T-cell (primary cell): ENCODE measurements at regions not wholly inside any gene's neighbourhood (a gene's known extent, or its start where the extent isn't known, plus 50 kb on each side); places are given as distances from the start of the nearest gene placed in this dataset.

Experiments
- ATAC-seq, 4 experiments: fragments of 200-7000 bp in 3 of 4; fragments of 150-1000 bp in 1 of 4; cut with Tn5 transposase; replicated peaks in 1 of 4; 1 replicate in 3 of 4; 2 replicates in 1 of 4; pipeline ENCODE4 v1.10.0; 2021; ENCODE audit warnings: moderate library complexity in 3 of 4, mild to moderate bottlenecking in 2 of 4, moderate number of reproducible peaks in 1 of 4
- CTCF ChIA-PET, 2 donors: fragments of 300-600 bp; sonication (Branson Sonifier 250); formaldehyde crosslinking; loops; one replicate each; lab custom pipeline; 2022; ENCODE audit warnings: antibody characterized with exemption in 2 of 2; lab: Charles Lee
- POLR2A ChIA-PET, 2 donors: fragments of 300-600 bp; sonication (Branson Sonifier 250); formaldehyde crosslinking; loops; one replicate each; lab custom pipeline; 2022; ENCODE audit warnings: antibody characterized with exemption in 2 of 2; lab: Charles Lee
- DNase-seq, 35 experiments: peaks; one replicate each; pipeline versions ENCODE4 v3.0.0 to v3.0.0-alpha.2; 2013 to 2023
- H3K27ac ChIP-seq: one replicate; pipeline ENCODE4 v1.5.1; 2013; ENCODE audit warnings: low read length
- H3K27me3 ChIP-seq, 2 experiments: replicated peaks in 1 of 2; 1 replicate in 1 of 2; 2 replicates in 1 of 2; pipeline versions ENCODE4 v1.6.1 to v1.7.0; 2013; ENCODE audit warnings: low read length in 1 of 2, mixed read lengths in 1 of 2; ENCODE audit not compliant: control insufficient read depth in 2 of 2, insufficient read depth in 2 of 2; ENCODE audit errors: extremely low read depth in 1 of 2
- H3K36me3 ChIP-seq, 2 donors: 1 replicate in 1 of 2; 2 replicates in 1 of 2; pipeline versions ENCODE4 v1.6.1 to v1.7.0; 2013; ENCODE audit warnings: low read length in 1 of 2; ENCODE audit not compliant: control insufficient read depth in 2 of 2, insufficient read depth in 1 of 2; ENCODE audit errors: extremely low read depth in 1 of 2
- H3K4me1 ChIP-seq, 2 experiments: 1 replicate in 1 of 2; 2 replicates in 1 of 2; pipeline versions ENCODE4 v1.6.1 to v1.7.0; 2013; ENCODE audit warnings: low read length in 2 of 2, mixed read lengths in 1 of 2; ENCODE audit not compliant: insufficient read depth in 2 of 2, control insufficient read depth in 1 of 2; ENCODE audit errors: extremely low read depth in 1 of 2
- H3K4me3 ChIP-seq, 2 donors: 1 replicate in 1 of 2; 2 replicates in 1 of 2; pipeline versions ENCODE4 v1.5.1 to v1.7.0; 2013; ENCODE audit warnings: mild to moderate bottlenecking in 2 of 2, low read length in 1 of 2, moderate library complexity in 1 of 2; ENCODE audit not compliant: control insufficient read depth in 1 of 2; ENCODE audit errors: extremely low read depth in 1 of 2
- H3K9me3 ChIP-seq: 2 replicates; pipeline ENCODE4 v1.7.0; 2013
- H3K27ac Mint-ChIP-seq, 2 donors: one replicate each; pipeline ENCODE4 v1.8.0; 2020 to 2021; ENCODE audit warnings: mild to moderate bottlenecking in 2 of 2, mixed read lengths in 2 of 2
- H3K27me3 Mint-ChIP-seq, 2 donors: one replicate each; pipeline ENCODE4 v1.8.0; 2021 to 2022; ENCODE audit warnings: mixed read lengths in 2 of 2
- H3K36me3 Mint-ChIP-seq: one replicate; pipeline ENCODE4 v1.8.0; 2021; ENCODE audit warnings: mixed read lengths
- H3K4me1 Mint-ChIP-seq, 3 donors: one replicate each; pipeline ENCODE4 v1.8.0; 2020 to 2022; ENCODE audit warnings: mixed read lengths in 3 of 3, mild to moderate bottlenecking in 1 of 3
- H3K4me3 Mint-ChIP-seq, 3 donors: one replicate each; pipeline ENCODE4 v1.8.0; 2020 to 2022; ENCODE audit warnings: mild to moderate bottlenecking in 3 of 3, mixed read lengths in 3 of 3, moderate library complexity in 3 of 3
- H3K9me3 Mint-ChIP-seq, 3 donors: one replicate each; pipeline ENCODE4 v1.8.0; 2020 to 2022; ENCODE audit warnings: mixed read lengths in 3 of 3
- WGBS: methylation state at CpG from one replicate; pipeline ENCODE4 v1.1.5; 2013; ENCODE audit warnings: missing lambda C conversion rate; ENCODE audit not compliant: insufficient coverage; 5-methylcytosine and 5-hydroxymethylcytosine counted together

- Mint-ChIP-seq H3K9me3 (no peaks in the 10 kb centered on the region), H3K27ac (no peak overlapping the region), H3K27me3 (peaks cover 5 to 20% of the 10 kb centered on the region in 2 donors), H3K36me3 (no peaks in the 10 kb centered on the region), H3K4me3 (no peak overlapping the region), H3K4me1 (no peaks in the 10 kb centered on the region)
- Histone ChIP-seq H3K4me3 (no peak overlapping the region), H3K27ac (no peak overlapping the region), H3K4me1 (no peaks in the 10 kb centered on the region), H3K9me3 (no peaks in the 10 kb centered on the region), H3K36me3 (no peaks in the 10 kb centered on the region), H3K27me3 (no peaks in the 10 kb centered on the region)
- CTCF ChIA-PET, result no interaction called here
- ATAC-seq (no peak), DNase-seq (no peak)
- 96% methylated on average over 3 of the region's 4 CpGs for WGBS
- POLR2A ChIA-PET, result no interaction called here
These were observed 268.2 kb upstream of the FOXD3 start for GRCh38 chr1:63054184-63054583.

- H3K4me3 Mint-ChIP-seq, result no peak overlapping the region
- no peaks in the 10 kb centered on the region for H3K27me3 ChIP-seq
- no peaks in the 10 kb centered on the region for H3K36me3 Mint-ChIP-seq
- no peaks in the 10 kb centered on the region for H3K9me3 ChIP-seq
- ChIA-PET POLR2A (no interaction called here), CTCF (no interaction called here)
- ATAC-seq (no peak), DNase-seq (no peak)
- H3K4me1 ChIP-seq, result no peaks in the 10 kb centered on the region
- H3K27ac ChIP-seq, result no peak overlapping the region
- H3K36me3 ChIP-seq, result no peaks in the 10 kb centered on the region
- H3K9me3 Mint-ChIP-seq, result no peaks in the 10 kb centered on the region
- H3K4me1 Mint-ChIP-seq, result no peaks in the 10 kb centered on the region
- H3K27ac Mint-ChIP-seq, result no peak overlapping the region
- no peak overlapping the region for H3K4me3 ChIP-seq
- no peaks in the 10 kb centered on the region for H3K27me3 Mint-ChIP-seq
- WGBS, result 36% methylated on average over 1 of the region's 3 CpGs
These were observed 259.0 kb upstream of the FOXD3 start for GRCh38 chr1:63063367-63063766.

GRCh38 chr1:63064135-63064534, 258.2 kb upstream of the FOXD3 start:
- no peaks in the 10 kb centered on the region for H3K36me3 Mint-ChIP-seq
- 76% methylated on average over 4 of the region's 4 CpGs for WGBS

GRCh38 chr1:63068626-63069025, 253.7 kb upstream of the FOXD3 start:
- no peak for DNase-seq
- H3K36me3 Mint-ChIP-seq, result no peaks in the 10 kb centered on the region
- Histone ChIP-seq H3K27ac (no peak overlapping the region), H3K36me3 (no peaks in the 10 kb centered on the region), H3K4me1 (no peaks in the 10 kb centered on the region), H3K27me3 (peaks cover 2 to 9% of the 10 kb centered on the region in 2 experiments), H3K9me3 (no peaks in the 10 kb centered on the region), H3K4me3 (no peak overlapping the region)
- no peak for ATAC-seq
- no peak overlapping the region for H3K4me3 Mint-ChIP-seq
- no peaks in the 10 kb centered on the region for H3K9me3 Mint-ChIP-seq
- ChIA-PET POLR2A (no interaction called here), CTCF (no interaction called here)
- WGBS, result 72% methylated on average over 3 of the region's 7 CpGs
- peaks cover 24 to 25% of the 10 kb centered on the region in 2 donors for H3K27me3 Mint-ChIP-seq
- no peaks in the 10 kb centered on the region for H3K4me1 Mint-ChIP-seq
- H3K27ac Mint-ChIP-seq, result no peak overlapping the region

More at GRCh38 chr1:63064135-63064534, 258.2 kb upstream of the FOXD3 start:
- ChIA-PET POLR2A (no interaction called here), CTCF (no interaction called here)
- Histone ChIP-seq H3K27me3 (no peaks in the 10 kb centered on the region), H3K4me1 (no peaks in the 10 kb centered on the region), H3K36me3 (no peaks in the 10 kb centered on the region), H3K4me3 (no peak overlapping the region), H3K9me3 (no peaks in the 10 kb centered on the region), H3K27ac (no peak overlapping the region)
- Mint-ChIP-seq H3K4me3 (no peak overlapping the region), H3K27me3 (no peaks in the 10 kb centered on the region), H3K4me1 (no peaks in the 10 kb centered on the region), H3K9me3 (no peaks in the 10 kb centered on the region), H3K27ac (no peak overlapping the region)
- ATAC-seq (no peak), DNase-seq (no peak)

- H3K27me3 Mint-ChIP-seq, result peaks cover 25 to 27% of the 10 kb centered on the region in 2 donors
- CTCF ChIA-PET, result no interaction called here
- no peaks in the 10 kb centered on the region for H3K4me1 Mint-ChIP-seq
- no peaks in the 10 kb centered on the region for H3K9me3 Mint-ChIP-seq
- Histone ChIP-seq H3K4me3 (no peak overlapping the region), H3K9me3 (no peaks in the 10 kb centered on the region), H3K4me1 (no peaks in the 10 kb centered on the region), H3K27ac (no peak overlapping the region), H3K36me3 (no peaks in the 10 kb centered on the region), H3K27me3 (peaks cover 7 to 9% of the 10 kb centered on the region in 2 experiments)
- no peaks in the 10 kb centered on the region for H3K36me3 Mint-ChIP-seq
- no peak for ATAC-seq
- no peak for DNase-seq
- POLR2A ChIA-PET, result no interaction called here
- H3K4me3 Mint-ChIP-seq, result no peak overlapping the region
- 83% methylated on average over 3 of the region's 6 CpGs for WGBS
- no peak overlapping the region for H3K27ac Mint-ChIP-seq
These were observed 253.2 kb upstream of the FOXD3 start for GRCh38 chr1:63069214-63069613.

GRCh38 chr1:63073309-63074306, 248.8 kb upstream of the FOXD3 start:
- H3K27me3 ChIP-seq, result peaks cover 9 to 12% of the 10 kb centered on the region in 2 experiments
- no peak for ATAC-seq
- no peaks in the 10 kb centered on the region for H3K36me3 ChIP-seq
- H3K36me3 Mint-ChIP-seq, result no peaks in the 10 kb centered on the region
- CTCF ChIA-PET, result no interaction called here
- H3K27ac Mint-ChIP-seq, result no peak overlapping the region
- H3K27me3 Mint-ChIP-seq, result peaks cover 46 to 47% of the 10 kb centered on the region in 2 donors
- no peaks in the 10 kb centered on the region for H3K4me1 ChIP-seq
- H3K9me3 ChIP-seq, result no peaks in the 10 kb centered on the region
- no peak overlapping the region for H3K4me3 ChIP-seq
- H3K4me1 Mint-ChIP-seq, result no peaks in the 10 kb centered on the region
- POLR2A ChIA-PET, result interaction anchor here in 1 of 2 donors (0.7 kb wide), 1 partner anchor 821 kb away, joined by 8 read pairs; no protein-coding TSS in a partner anchor
- peaks cover 4 to 16% (median 12%) of the 10 kb centered on the region in 3 donors for H3K9me3 Mint-ChIP-seq
- H3K27ac ChIP-seq, result no peak overlapping the region
- no peak overlapping the region for H3K4me3 Mint-ChIP-seq
- DNase-seq, result no peak
- 10% methylated on average over 30 of the region's 41 CpGs for WGBS
